GM21737 (cell line): ENCODE measurements at regions not wholly inside any gene's neighbourhood (a gene's known extent, or its start where the extent isn't known, plus 50 kb on each side); places are given as distances from the start of the nearest gene placed in this dataset.

Source experiments
- ATAC-seq: cut with Tn5 transposase; IDR thresholded peaks from one replicate; pipeline ENCODE4 v1.9.1; 2021; ENCODE audit warnings: mild to moderate bottlenecking, moderate library complexity; ENCODE audit not compliant: unreplicated experiment

GRCh38 chr13:34428911-34429310, 513.2 kb upstream of the NBEA start:
- no peak for ATAC-seq

DNA sequence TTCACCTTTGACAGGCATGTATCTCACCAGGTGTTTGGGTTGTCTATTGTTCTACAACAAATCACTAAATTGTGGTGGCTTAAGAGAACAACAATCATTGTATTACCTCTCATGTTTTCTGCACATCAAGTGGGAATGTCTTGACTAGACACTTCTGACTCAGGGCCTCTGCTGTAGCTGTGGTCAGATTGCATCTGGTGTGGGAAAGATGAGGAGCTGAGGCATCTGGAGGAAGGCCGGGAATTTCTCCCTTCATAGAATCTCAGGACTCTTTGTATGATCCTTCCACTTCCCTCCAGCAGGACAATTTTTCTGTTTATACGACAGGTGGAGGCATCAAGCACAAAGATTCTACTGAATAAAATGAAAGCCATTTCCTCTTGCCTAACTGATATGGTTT, 511.8 kb upstream of the NBEA start:
- no peak for ATAC-seq

DNA sequence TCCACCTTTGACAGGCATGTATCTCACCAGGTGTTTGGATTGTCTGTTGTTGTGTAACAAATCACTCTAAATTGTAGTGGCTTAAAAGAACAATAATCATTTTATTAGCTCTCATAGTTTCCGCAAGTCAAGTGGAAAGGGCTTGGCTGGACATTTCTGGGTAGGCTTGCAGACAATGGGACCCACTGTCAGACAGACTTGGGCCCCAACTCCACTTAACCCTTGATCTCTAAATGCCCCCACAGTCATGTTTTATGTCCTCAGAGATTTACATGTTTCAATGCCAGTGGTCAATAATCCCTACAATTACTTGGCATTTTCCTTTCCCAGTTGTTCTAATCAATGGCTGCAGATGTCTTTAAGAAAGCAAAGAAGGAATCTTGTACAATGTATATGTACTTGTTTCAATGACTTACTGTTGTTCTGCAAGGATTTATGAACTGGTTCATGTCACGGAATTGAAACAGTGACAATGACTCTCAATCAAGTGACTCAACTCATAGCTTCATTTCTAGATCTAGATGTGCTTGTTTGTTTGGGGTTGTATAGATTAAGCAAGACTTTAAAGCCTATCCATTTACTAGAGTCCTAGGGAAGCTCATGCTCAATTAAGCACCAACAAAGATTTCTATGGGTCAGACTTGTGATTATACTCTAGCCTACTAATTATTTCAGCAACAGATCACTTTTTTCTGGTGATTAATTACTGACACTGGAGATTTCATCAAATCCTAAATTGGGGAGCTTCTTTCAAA, 510.1 kb upstream of the NBEA start:
- no peak for ATAC-seq

GRCh38 chr13:34435338-34435737, 506.7 kb upstream of the NBEA start:
- ATAC-seq = no peak

DNA sequence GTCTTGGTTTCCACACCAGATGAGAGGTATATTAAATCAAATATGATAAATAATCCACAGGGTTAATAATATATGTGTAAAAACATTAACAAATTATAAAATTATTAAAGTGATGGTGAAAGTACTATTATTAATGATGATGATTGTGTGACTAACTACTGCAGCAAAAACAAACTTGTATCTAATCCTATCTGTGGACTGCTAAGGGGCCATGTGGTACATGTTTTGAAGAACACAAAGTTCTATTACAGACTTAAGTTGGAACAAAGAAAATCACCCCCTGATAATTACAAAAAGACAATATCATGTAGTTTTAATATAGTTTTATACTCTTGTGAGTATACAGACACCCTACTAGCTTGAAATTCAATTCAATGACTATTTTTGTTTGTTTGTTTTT, 504.2 kb upstream of the NBEA start:
- no peak for ATAC-seq

DNA sequence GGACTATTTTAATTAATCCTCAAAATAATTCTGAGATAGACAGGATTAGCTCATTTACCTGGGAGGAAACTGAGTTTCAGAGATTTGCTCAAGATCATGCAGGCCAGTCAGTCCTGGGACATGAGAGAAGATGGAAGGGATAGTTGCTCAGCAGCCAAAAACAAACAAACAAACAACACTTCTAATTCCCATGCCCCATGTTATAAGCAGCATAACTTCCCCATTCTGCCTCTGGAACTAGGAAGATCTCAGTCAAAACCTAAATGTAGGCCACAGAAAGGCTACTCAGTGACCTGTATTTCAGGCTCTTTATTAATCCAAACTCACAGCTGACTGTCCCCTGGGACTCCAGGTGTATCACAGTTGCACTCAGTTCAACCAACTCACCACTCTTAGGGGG, 489.2 kb upstream of the NBEA start:
- ATAC-seq = no peak

- ATAC-seq = no peak
Observed at GRCh38 chr13:34458756-34459715, 483.0 kb upstream of the NBEA start.

DNA sequence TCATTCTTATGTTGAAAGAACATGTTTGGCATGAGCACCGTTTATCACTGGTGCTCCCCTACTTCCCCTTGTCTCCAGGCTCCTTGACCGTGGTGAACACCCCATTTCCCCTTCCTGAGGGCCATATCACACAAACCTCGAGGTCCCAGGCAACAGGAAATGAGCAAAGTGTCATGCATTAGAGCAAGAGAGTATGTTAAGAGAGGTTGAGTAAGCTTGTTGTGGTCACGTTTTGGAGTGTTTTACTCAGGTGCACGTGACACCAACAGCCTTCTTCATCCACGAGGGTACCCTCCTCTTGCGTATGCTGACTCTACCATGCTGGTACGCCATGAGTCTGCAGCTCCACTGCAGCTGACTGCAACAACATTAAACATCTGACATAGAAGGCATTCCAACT, 482.2 kb upstream of the NBEA start:
- ATAC-seq = no peak

DNA sequence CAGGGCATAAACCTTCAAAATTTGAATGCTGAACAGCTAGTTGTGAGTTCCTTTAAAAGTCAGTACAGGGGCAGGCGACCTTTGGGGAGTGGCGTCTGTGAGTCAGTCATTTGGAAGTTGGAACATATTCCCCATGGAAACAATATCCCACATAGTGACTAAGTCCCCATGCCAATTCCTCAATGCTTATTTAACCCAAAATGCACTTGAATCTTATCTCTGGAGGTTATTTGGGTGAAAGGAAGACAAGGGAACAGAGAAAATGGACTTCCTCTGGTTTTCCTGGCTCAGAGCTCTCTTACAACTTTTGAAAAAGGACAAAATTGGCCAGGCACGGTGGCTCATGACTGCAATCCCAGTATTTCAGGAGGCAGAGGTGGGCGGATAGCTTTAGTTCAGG, 479.2 kb upstream of the NBEA start:
- no peak for ATAC-seq

DNA sequence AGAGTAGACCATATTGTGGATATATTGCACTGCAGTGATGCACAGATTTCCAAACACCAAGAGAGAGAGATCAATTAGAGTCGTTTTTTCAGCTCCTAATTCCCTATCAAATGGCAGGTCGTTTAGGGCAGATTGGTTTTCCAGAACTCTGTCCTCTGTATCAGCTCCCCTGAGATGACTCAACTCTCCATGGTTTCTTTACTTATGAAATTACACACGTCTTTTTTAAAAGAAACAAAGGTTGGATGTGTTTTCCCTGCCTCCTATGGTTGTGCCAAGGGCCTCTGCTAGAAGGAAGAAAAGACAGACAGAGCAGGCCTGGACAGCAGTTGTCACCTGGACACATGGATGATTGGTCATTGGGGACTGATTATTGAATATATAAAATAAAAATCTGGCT, 478.1 kb upstream of the NBEA start:
- ATAC-seq = no peak

- no peak for ATAC-seq
Observed at GRCh38 chr13:34465423-34465922, 476.6 kb upstream of the NBEA start.

DNA sequence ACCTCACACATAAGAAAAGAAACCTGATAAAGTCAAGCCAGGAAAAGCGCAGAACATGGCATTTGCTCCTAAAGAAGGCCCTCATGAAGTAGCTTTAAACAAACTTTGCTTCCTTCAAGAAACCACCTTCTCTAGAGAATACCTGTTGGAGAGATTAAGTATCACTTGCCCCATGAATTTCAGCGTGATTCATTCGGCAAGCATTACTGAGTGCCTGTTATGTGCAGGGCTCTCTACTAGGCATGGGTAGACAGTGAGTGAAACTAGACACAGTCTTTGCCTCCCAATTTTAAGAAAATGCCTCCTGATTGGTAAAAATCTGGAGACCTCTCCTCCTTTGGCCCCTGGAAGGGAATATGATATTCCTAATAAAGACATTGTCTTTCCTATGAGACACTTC, 475.8 kb upstream of the NBEA start:
- ATAC-seq = no peak

DNA sequence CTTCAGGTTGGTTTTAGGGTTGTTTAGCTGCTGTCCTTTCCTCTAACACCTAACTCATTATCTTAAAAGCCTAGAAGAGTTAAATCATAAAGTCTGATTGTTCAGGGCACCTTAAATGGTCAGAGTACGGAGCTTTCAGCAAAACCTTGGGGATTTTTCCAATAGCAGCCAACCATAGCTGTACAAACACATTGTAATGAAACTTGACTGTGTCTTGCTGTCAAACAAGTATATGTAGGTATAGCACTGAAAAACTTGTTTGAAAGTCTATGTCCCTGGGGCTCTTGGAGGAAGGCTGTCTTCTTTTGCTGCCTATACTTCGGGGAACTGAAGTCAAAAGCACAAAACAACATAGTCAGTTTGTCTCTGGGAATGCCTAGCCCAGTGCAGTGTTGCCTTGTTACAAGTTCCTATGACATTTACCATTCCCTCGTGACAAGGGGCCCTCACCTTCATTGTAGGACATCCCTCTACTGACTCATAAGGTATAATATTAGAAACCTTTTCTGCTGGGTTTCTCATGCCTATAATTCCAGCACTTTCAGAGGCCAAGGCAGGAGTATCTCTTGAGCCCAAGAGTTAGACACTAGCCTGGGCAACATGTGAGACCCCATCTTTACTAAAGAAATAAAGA, 474.5 kb upstream of the NBEA start:
- ATAC-seq = no peak

GRCh38 chr13:34469196-34469986, 472.7 kb upstream of the NBEA start:
- ATAC-seq = no peak

DNA sequence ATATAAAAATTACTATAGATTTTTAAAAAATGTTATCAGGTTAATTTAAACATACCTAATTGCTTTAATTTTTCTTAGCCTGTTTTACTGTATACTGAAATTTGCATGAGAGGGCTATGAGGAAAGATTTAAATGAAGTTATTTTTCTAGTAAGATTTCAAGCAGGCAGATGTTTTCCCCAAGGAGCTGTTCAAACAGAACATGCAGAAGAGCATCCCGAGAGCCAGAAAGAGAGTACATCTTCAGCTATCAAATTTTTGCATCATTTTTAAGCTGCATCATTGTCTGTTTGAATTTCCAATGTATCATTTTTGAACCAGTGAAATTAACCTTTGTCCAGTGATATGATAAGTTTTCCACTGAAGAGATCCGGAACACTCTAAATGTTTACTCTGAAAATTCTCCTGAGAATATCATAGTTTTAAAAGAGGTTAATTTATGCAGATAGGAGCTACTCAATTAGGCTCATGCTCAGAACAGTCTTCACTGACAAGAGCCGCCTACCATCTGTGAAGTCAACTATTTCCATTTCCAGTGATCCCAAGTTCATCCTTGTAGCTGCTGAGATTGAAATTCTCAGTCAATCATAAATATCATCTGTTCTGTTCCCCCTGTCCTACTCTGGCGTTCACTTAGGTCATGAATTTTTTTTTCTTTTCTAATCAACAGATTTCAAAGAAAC, 467.7 kb upstream of the NBEA start:
- no peak for ATAC-seq

- no peak for ATAC-seq
Observed at GRCh38 chr13:34478376-34478775, 463.7 kb upstream of the NBEA start.

DNA sequence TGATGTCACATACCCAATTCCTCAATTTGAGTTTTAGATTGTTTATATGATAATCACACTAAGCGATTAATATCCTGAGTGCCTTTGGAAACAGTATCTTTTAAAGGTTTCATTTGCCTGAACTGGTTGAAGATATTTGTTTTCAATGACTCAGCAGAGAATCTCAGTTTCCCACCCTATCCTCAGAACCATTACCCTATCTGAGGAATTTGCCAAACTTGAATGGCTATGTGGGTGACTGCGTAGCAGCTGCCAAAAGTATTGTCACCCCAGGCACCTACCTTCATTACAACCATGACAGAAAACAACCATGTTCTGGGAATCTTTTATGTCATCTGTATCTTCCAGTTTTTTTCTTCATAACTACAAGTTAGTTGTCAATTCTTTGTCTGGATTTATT, 440.1 kb upstream of the NBEA start:
- ATAC-seq = no peak

DNA sequence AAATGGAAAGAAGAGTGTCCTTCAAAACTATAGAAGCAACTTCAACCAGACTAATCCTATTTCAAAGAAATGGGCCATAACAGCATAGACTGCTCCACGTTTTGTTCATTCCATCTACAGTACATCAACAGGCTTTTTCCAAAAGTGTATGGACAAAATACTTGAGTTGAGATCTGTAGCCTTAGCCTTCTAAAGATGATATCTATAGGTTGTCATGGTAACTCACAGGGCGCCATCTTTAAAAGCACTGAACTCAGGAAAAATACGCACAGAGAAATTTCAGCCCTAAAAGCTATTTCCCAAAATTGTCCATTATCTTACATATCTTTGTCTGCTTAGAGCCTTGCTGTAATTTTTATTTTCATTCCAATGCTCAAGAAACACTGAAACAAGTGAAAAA, 439.4 kb upstream of the NBEA start:
- no peak for ATAC-seq

- no peak for ATAC-seq
Observed at GRCh38 chr13:34506796-34507195, 435.3 kb upstream of the NBEA start.

GRCh38 chr13:34507630-34508029, 434.4 kb upstream of the NBEA start:
- ATAC-seq = no peak
